ENCODE measurements at regions not wholly inside any gene's neighbourhood (a gene's known extent, or its start where the extent isn't known, plus 50 kb on each side); places are given as distances from the start of the nearest gene placed in this dataset.

DNA sequence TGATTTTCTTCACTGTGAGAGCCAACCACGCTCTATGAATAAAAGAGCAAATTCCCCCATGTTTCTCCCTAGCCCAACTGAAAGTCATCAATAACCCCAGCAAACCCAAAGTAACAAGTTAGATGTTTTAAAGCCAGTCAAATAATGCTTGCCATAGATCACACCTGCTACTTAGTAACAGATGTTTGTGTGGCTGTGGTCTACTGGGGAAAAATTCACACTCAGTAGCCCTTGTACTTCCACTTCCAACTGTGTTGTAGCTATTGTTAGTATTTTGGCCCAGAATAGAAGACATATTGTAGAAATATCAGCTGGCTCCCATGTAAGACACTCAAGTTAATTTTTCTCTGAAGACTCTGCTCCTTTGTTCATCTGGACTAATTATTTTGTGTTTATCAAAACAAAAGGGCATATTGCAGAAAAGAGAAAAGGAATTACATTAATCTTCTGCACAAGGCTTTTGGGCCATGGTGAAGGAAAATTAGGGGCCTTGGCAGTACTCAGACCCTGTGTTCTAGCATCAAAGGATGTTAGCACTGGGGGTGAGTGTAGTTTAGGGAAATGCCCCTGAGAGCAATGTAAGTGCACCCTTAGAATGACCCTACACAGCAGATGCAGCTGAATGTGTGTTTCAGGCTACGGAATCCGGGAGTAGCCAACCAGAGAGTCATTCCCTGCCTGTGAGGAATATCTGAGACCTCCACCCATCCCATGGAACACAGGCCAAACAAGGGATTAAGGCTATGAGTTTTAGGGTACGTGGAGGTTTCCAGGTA is 521.9 kb downstream of the EPHA4 start:
- TF ChIP-seq, protein P1, sequence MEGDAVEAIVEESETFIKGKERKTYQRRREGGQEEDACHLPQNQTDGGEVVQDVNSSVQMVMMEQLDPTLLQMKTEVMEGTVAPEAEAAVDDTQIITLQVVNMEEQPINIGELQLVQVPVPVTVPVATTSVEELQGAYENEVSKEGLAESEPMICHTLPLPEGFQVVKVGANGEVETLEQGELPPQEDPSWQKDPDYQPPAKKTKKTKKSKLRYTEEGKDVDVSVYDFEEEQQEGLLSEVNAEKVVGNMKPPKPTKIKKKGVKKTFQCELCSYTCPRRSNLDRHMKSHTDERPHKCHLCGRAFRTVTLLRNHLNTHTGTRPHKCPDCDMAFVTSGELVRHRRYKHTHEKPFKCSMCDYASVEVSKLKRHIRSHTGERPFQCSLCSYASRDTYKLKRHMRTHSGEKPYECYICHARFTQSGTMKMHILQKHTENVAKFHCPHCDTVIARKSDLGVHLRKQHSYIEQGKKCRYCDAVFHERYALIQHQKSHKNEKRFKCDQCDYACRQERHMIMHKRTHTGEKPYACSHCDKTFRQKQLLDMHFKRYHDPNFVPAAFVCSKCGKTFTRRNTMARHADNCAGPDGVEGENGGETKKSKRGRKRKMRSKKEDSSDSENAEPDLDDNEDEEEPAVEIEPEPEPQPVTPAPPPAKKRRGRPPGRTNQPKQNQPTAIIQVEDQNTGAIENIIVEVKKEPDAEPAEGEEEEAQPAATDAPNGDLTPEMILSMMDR (conservative IDR thresholded peaks at IDR 0.05; ENCODE audit: low read length), result no peak
- TF ChIP-seq EZH2phosphoT487 (IDR thresholded peaks at IDR 0.05; ENCODE audit: borderline replicate concordance), result no peak

Measured in Loucy (cell line).